HepG2 (cell line): ENCODE measurements at regions not wholly inside any gene's neighbourhood (a gene's known extent, or its start where the extent isn't known, plus 50 kb on each side); places are given as distances from the start of the nearest gene placed in this dataset.

ENCODE experiments used
- EHMT2 ChIP-seq: fragments of 200-600 bp; sonication (generic); IDR thresholded peaks from 2 replicates; pipeline ENCODE4 v1.7.0; 2017; ENCODE audit warnings: antibody characterized with exemption, low read depth, low read length, borderline replicate concordance
- ELF4 ChIP-seq: sonication (generic); formaldehyde crosslinking; IDR thresholded peaks from 2 replicates; pipeline ENCODE4 v1.5.0; 2020; ENCODE audit warnings: missing genetic modification reagents, mild to moderate bottlenecking, moderate library complexity, borderline replicate concordance
- RNF2 ChIP-seq: fragments of 450-650 bp; conservative IDR thresholded peaks from 2 replicates; pipeline ENCODE4 v1.6.1; 2016; ENCODE audit warnings: low read depth
- XRCC5 ChIP-seq: fragments of 200-400 bp; formaldehyde crosslinking; optimal IDR thresholded peaks from 2 replicates; pipeline ENCODE3; 2017; ENCODE audit warnings: mild to moderate bottlenecking, low read length
- ZBED4 ChIP-seq: sonication (generic); formaldehyde crosslinking; IDR thresholded peaks from 2 replicates; pipeline ENCODE4 v1.4.0; 2020; ENCODE audit warnings: missing genetic modification reagents, borderline replicate concordance
- ZBTB10 ChIP-seq: sonication (generic); formaldehyde crosslinking; IDR thresholded peaks from 2 replicates; pipeline ENCODE4 v1.4.0; 2020; ENCODE audit warnings: missing genetic modification reagents, borderline replicate concordance
- ZBTB44 ChIP-seq: sonication (generic); formaldehyde crosslinking; IDR thresholded peaks from 2 replicates; pipeline ENCODE4 v1.4.0; 2020; ENCODE audit warnings: missing genetic modification reagents
- ZFP91 ChIP-seq: sonication (generic); formaldehyde crosslinking; IDR thresholded peaks from 2 replicates; pipeline ENCODE4 v1.9.0; 2022; ENCODE audit warnings: missing genetic modification reagents, mild to moderate bottlenecking, borderline replicate concordance
- ZNF280B ChIP-seq: sonication (generic); formaldehyde crosslinking; IDR thresholded peaks from 2 replicates; pipeline ENCODE4 v1.5.0; 2020; ENCODE audit warnings: missing genetic modification reagents, mild to moderate bottlenecking, borderline replicate concordance

- TF ChIP-seq ZBTB10 (CRISPR knock-in tag) (no peak), ZFP91 (CRISPR knock-in tag) (no peak), ZNF280B (no peak), ZBED4 (CRISPR knock-in tag) (no peak), ELF4 (CRISPR knock-in tag) (no peak), XRCC5 (no peak), RNF2 (no peak), ZBTB44 (no peak), EHMT2 (no peak)
- TF ChIP-seq, all 625 proteins: peak for 0
Observed at GRCh38 chr12:74043343-74043742, 494.3 kb upstream of the ATXN7L3B start (continued).
